MM.1S (cell line): ENCODE measurements at regions not wholly inside any gene's neighbourhood (a gene's known extent, or its start where the extent isn't known, plus 50 kb on each side); places are given as distances from the start of the nearest gene placed in this dataset.

Experiments used
- DNase-seq: peaks from one replicate; pipeline ENCODE4 v3.0.0-alpha.2; 2015
- H2AFZ ChIP-seq: fragments of 300-600 bp; sonication (generic); 2 replicates; pipeline ENCODE4 v1.6.0; 2016; ENCODE audit warnings: antibody characterized with exemption, low read length
- H3F3A ChIP-seq: fragments of 300-600 bp; sonication (generic); 2 replicates; pipeline ENCODE4 v1.6.1; 2016; ENCODE audit warnings: mild to moderate bottlenecking, antibody characterized with exemption, low read length, moderate library complexity, mixed read lengths; ENCODE audit not compliant: insufficient read depth
- H3K27ac ChIP-seq: fragments of 300-600 bp; sonication (generic); 2 replicates; pipeline ENCODE4 v1.5.1; 2016; ENCODE audit warnings: mild to moderate bottlenecking, low read length
- H3K27me3 ChIP-seq: fragments of 300-600 bp; sonication (generic); replicated peaks from 2 replicates; pipeline ENCODE4 v1.6.0; 2016; ENCODE audit warnings: low read length; ENCODE audit not compliant: insufficient read depth
- H3K36me3 ChIP-seq: fragments of 300-600 bp; sonication (generic); replicated peaks from 2 replicates; pipeline ENCODE4 v1.6.1; 2016; ENCODE audit warnings: mild to moderate bottlenecking, low read length, mixed read lengths; ENCODE audit not compliant: insufficient read depth
- H3K4me1 ChIP-seq: fragments of 300-600 bp; sonication (generic); 2 replicates; pipeline ENCODE4 v1.6.1; 2016; ENCODE audit warnings: low read length, mixed read lengths
- H3K4me2 ChIP-seq: fragments of 300-600 bp; sonication (generic); 2 replicates; pipeline ENCODE4 v1.6.0; 2016; ENCODE audit warnings: low read depth, low read length
- H3K4me3 ChIP-seq: fragments of 300-600 bp; sonication (generic); 2 replicates; pipeline ENCODE4 v1.5.1; 2016; ENCODE audit warnings: low read length, mixed read lengths
- H3K79me2 ChIP-seq: fragments of 300-600 bp; sonication (generic); 2 replicates; pipeline ENCODE4 v1.6.1; 2016; ENCODE audit warnings: mixed run types, low read length, mixed read lengths
- H3K9ac ChIP-seq: fragments of 300-600 bp; sonication (generic); 2 replicates; pipeline ENCODE4 v1.6.1; 2016; ENCODE audit warnings: low read length, mixed read lengths
- H3K9me2 ChIP-seq: fragments of 300-600 bp; sonication (generic); replicated peaks from 2 replicates; pipeline ENCODE4 v1.6.1; 2016; ENCODE audit warnings: mild to moderate bottlenecking, low read length, mixed read lengths; ENCODE audit not compliant: insufficient read depth
- H3K9me3 ChIP-seq: fragments of 300-600 bp; sonication (generic); replicated peaks from 2 replicates; pipeline ENCODE4 v1.6.1; 2016; ENCODE audit warnings: mild to moderate bottlenecking, low read length, mixed read lengths; ENCODE audit not compliant: insufficient read depth
- H4K20me1 ChIP-seq: fragments of 300-600 bp; sonication (generic); 2 replicates; pipeline ENCODE4 v1.6.1; 2016; ENCODE audit warnings: mild to moderate bottlenecking, low read length, moderate library complexity, mixed read lengths; ENCODE audit not compliant: insufficient read depth
- EZH2 ChIP-seq: fragments of 300-600 bp; sonication (generic); optimal IDR thresholded peaks from 2 replicates; pipeline ENCODE3; 2017; ENCODE audit warnings: low read depth, mild to moderate bottlenecking, antibody characterized with exemption, low read length, mixed read lengths
- EZH2phosphoT487 ChIP-seq: fragments of 300-600 bp; sonication (generic); IDR thresholded peaks from 2 replicates; pipeline ENCODE4 v1.6.1; 2018; ENCODE audit warnings: antibody characterized with exemption, low read length
- TF ChIP-seq, protein P1 (sequence below): fragments of 300-600 bp; sonication (generic); IDR thresholded peaks from 2 replicates; pipeline ENCODE4 v1.5.1; 2016; ENCODE audit warnings: antibody characterized with exemption, low read length, mixed read lengths

DNA sequence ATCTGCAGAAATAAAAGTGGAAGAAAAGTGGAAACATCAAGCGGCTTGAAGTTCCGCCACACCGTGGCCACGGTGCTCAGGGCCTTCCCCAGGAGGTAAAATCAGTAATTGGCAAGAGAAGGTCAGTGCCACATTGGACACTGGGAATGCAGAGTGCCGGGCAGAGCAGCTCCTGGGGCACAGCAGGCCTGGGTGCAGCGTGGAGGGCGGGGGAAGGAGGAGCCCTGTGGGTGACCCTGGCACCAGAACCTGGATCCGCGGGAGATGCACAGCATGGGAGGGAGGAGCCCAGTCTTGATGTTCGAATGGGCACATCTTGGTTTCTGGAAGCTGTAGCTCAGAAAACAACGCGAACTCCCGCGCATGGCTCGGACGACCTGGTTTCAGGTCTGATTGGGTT is 630.2 kb downstream of the GALR1 start:
- Histone ChIP-seq H3K4me3 (no peak overlapping the region), H3K9me3 (no peaks in the 10 kb centered on the region), H3K27ac (no peak overlapping the region), H3K4me1 (no peaks in the 10 kb centered on the region), H2AFZ (no peak overlapping the region), H3F3A (no peaks in the 10 kb centered on the region), H3K36me3 (no peaks in the 10 kb centered on the region), H3K79me2 (no peaks in the 10 kb centered on the region), H4K20me1 (no peaks in the 10 kb centered on the region), H3K9ac (no peak overlapping the region), H3K4me2 (no peak overlapping the region), H3K9me2 (no peaks in the 10 kb centered on the region), H3K27me3 (no peaks in the 10 kb centered on the region)
- DNase-seq = no peak
- TF ChIP-seq EZH2 (no peak), EZH2phosphoT487 (no peak)
- TF ChIP-seq, protein P1, sequence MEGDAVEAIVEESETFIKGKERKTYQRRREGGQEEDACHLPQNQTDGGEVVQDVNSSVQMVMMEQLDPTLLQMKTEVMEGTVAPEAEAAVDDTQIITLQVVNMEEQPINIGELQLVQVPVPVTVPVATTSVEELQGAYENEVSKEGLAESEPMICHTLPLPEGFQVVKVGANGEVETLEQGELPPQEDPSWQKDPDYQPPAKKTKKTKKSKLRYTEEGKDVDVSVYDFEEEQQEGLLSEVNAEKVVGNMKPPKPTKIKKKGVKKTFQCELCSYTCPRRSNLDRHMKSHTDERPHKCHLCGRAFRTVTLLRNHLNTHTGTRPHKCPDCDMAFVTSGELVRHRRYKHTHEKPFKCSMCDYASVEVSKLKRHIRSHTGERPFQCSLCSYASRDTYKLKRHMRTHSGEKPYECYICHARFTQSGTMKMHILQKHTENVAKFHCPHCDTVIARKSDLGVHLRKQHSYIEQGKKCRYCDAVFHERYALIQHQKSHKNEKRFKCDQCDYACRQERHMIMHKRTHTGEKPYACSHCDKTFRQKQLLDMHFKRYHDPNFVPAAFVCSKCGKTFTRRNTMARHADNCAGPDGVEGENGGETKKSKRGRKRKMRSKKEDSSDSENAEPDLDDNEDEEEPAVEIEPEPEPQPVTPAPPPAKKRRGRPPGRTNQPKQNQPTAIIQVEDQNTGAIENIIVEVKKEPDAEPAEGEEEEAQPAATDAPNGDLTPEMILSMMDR = no peak

DNA sequence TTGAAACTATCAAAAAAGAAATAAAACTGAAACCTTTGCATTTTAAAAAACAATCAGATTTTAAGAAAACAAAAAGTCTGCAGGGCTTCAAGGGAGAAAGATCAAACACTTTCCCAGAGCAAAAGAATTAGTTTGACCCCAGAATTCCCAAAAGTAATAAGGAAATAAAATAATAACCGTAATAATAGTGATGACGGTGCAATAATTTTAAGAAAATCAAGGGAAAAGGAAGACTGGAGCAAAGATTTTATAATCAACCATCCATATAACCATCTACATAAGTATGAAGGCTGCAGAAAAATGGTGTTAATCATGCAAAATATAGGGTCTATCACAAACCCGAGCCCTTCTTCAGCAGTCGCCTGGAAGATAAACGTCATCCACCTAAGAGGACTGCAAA is 634.8 kb downstream of the GALR1 start:
- H2AFZ ChIP-seq = no peak overlapping the region
- no peak overlapping the region for H3K4me2 ChIP-seq
- H3K9me2 ChIP-seq = no peaks in the 10 kb centered on the region
- no peak overlapping the region for H3K27ac ChIP-seq
- H3K4me3 ChIP-seq = no peak overlapping the region
- H3K9me3 ChIP-seq = no peaks in the 10 kb centered on the region
- H3F3A ChIP-seq = no peaks in the 10 kb centered on the region
- H3K9ac ChIP-seq = no peak overlapping the region
- no peaks in the 10 kb centered on the region for H3K36me3 ChIP-seq
- H3K27me3 ChIP-seq = no peaks in the 10 kb centered on the region
- H4K20me1 ChIP-seq = no peaks in the 10 kb centered on the region
- no peaks in the 10 kb centered on the region for H3K79me2 ChIP-seq
- no peak for DNase-seq
- TF ChIP-seq, protein P1 = no peak
- no peak for TF ChIP-seq EZH2phosphoT487
- TF ChIP-seq EZH2 = no peak
- H3K4me1 ChIP-seq = no peaks in the 10 kb centered on the region

DNA sequence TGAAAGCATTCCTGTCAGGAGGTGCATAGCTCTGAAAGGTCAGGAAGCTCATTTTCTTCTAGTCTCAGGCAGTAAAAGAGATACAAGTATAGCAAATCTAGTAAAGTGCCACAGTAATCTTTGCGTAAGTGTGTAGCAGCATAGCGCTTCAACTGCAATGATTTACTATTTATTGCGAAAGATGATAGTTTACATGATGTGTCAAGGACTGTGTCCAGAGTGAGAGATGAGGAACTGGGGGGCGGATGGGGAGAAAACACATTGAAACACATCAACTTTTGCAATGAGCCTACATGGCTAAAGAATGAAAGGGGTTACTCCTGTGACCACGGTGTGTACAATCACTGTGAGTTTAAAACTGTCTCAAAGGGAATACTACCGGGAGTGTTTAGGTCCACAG is 644.4 kb downstream of the GALR1 start:
- H3K27me3 ChIP-seq = no peaks in the 10 kb centered on the region
- no peaks in the 10 kb centered on the region for H3K4me1 ChIP-seq
- H3K36me3 ChIP-seq = no peaks in the 10 kb centered on the region
- no peaks in the 10 kb centered on the region for H4K20me1 ChIP-seq
- TF ChIP-seq, protein P1 = no peak
- no peak for TF ChIP-seq EZH2
- no peak for TF ChIP-seq EZH2phosphoT487
- no peak overlapping the region for H3K27ac ChIP-seq
- H3K9me2 ChIP-seq = no peaks in the 10 kb centered on the region
- no peaks in the 10 kb centered on the region for H3K9me3 ChIP-seq
- no peak overlapping the region for H2AFZ ChIP-seq
- no peaks in the 10 kb centered on the region for H3F3A ChIP-seq
- H3K79me2 ChIP-seq = no peaks in the 10 kb centered on the region
- H3K4me3 ChIP-seq = no peak overlapping the region
- no peak overlapping the region for H3K4me2 ChIP-seq
- H3K9ac ChIP-seq = no peak overlapping the region
- DNase-seq = no peak
